Heart right ventricle (tissue), 16 donors: ENCODE measurements at regions not wholly inside any gene's neighbourhood (a gene's known extent, or its start where the extent isn't known, plus 50 kb on each side); places are given as distances from the start of the nearest gene placed in this dataset.
"Not testable (repeated sequence)": the region's sequence is repeated elsewhere in the genome, so short reads cannot be mapped to it uniquely, and the experiment has no call there.

Experiments used
- ATAC-seq, 8 donors: fragments of 200-7000 bp; cut with Tn5 transposase; one replicate each; pipeline ENCODE4 v1.9.1; 2020; ENCODE audit warnings: mild to moderate bottlenecking in 8 of 8, moderate library complexity in 8 of 8, moderate number of reproducible peaks in 1 of 8
- DNase-seq, 2 donors: peaks; one replicate each; pipeline ENCODE4 v3.0.0-alpha.2; 2020
- H3K27ac ChIP-seq, 10 donors: fragments of 200-600 bp; sonication (generic) in 2 of 10; one replicate each; pipeline versions ENCODE4 v1.5.0 to v1.8.0; 2020 to 2022; ENCODE audit warnings: mild to moderate bottlenecking in 3 of 10
- H3K27me3 ChIP-seq, 7 donors: fragments of 200-600 bp; one replicate each; pipeline ENCODE4 v1.8.0; 2021 to 2022; ENCODE audit warnings: mild to moderate bottlenecking in 2 of 7
- H3K36me3 ChIP-seq, 9 donors: fragments of 200-600 bp; sonication (generic) in 1 of 9; one replicate each; pipeline versions ENCODE4 v1.5.0 to v1.8.0; 2020 to 2022; ENCODE audit warnings: mild to moderate bottlenecking in 2 of 9
- H3K4me1 ChIP-seq, 9 donors: fragments of 200-600 bp; sonication (generic) in 1 of 9; one replicate each; pipeline versions ENCODE4 v1.5.0 to v1.8.0; 2020 to 2022; ENCODE audit warnings: mild to moderate bottlenecking in 4 of 9
- H3K4me3 ChIP-seq, 10 donors: fragments of 200-600 bp; sonication (generic) in 2 of 10; one replicate each; pipeline versions ENCODE4 v1.5.0 to v1.8.0; 2020 to 2022; ENCODE audit warnings: mild to moderate bottlenecking in 7 of 10, moderate library complexity in 2 of 10
- H3K9me3 ChIP-seq, 11 donors: fragments of 200-600 bp in 10 of 11; sonication (generic) in 2 of 11; one replicate each; pipeline versions ENCODE4 v1.5.0 to v1.8.0; 2013 to 2022; ENCODE audit warnings: mild to moderate bottlenecking in 2 of 11, control low read depth in 1 of 11, moderate library complexity in 1 of 11
- CTCF ChIP-seq, 9 donors: fragments of 200-600 bp; sonication (generic) in 2 of 9; IDR thresholded peaks; one replicate each; pipeline versions ENCODE4 v1.5.0 to v1.8.0; 2021 to 2022; ENCODE audit warnings: antibody characterized with exemption in 9 of 9, mild to moderate bottlenecking in 5 of 9, moderate library complexity in 1 of 9
- WGBS, 2 donors: extraction: QIAGEN DNeasy Blood & Tissue Kit; methylation state at CpG; one replicate each; pipeline ENCODE4 v1.1.7; 2013; ENCODE audit warnings: inconsistent platforms in 1 of 2; 5-methylcytosine and 5-hydroxymethylcytosine counted together
- intact Hi-C, 10 donors: fragments of 100-400 bp; cut with DNase I; formaldehyde crosslinking; loops; one replicate each; pipeline versions ENCODE4 v1.11.1 to v1.14.2; 2022
- donor health status: Arrhythmogenic right ventricular cardiomyopathy.
- donor health status: ischemic (EF 13 %, LVEDD 7.1; RV severe dilation, severe dysfunction).
- donor health status: healthy with polysubstance abuse.
- donor health status: DM: no; HTN: yes; CAD: no.
- donor health status: DM: no; HTN: no; CAD: no.
- donor health status: ischemic (EF 25% LVEDD 6.9; RV normal size, moderate dysfunction).
- donor health status: ischemic (EF 25% LVEDD 5.7; RV mildly dilated, moderate dysfunction).
- donor health status: healthy.
- donor health status: DM: yes; HTN: yes; CAD: no.
- donor health status: Ischemic cardiomyopathy.
- donor health status: ischemic (EF 35%, LVEDD 5.7; RV mildly dilated, moderate dysfunction).
- donor health status: nonischemic (EF 11% LVEDD 7.7; RV severe dilation, severe dysfunction).
- donor health status: DM: yes; HTN: yes; CAD: no.
- donor health status: PGD.
- donor health status: ischemic (EF 29% LVEDD 5.4; RV normal size, mild dysfunction).
- donor health status: nonischemic (EF 23%, LVEDD 6.1; RV moderate dilation, normal function).

- no peak for ATAC-seq
- Histone ChIP-seq H3K9me3 (no peaks in the 10 kb centered on the region), H3K27me3 (peaks cover 0 to 42% (median 12%) of the 10 kb centered on the region in 7 donors), H3K27ac (no peak overlapping the region), H3K36me3 (no peaks in the 10 kb centered on the region), H3K4me1 (no peaks in the 10 kb centered on the region), H3K4me3 (no peak overlapping the region)
- WGBS, 2 donors = 46 to 49% methylated on average over 21 of the region's 21 CpGs
- no peak for TF ChIP-seq CTCF (IDR thresholded peaks at IDR 0.05)
- DNase-seq = no peak
- intact Hi-C loops = no loop called here
These were observed 55.9 kb upstream of the FGF3 start for GRCh38 chr11:69874984-69875624.

GRCh38 chr11:69876013-69876412, 56.8 kb upstream of the FGF3 start:
- DNase-seq = no peak
- H3K27me3 ChIP-seq = peaks cover 0 to 51% (median 13%) of the 10 kb centered on the region in 7 donors
- intact Hi-C loops = no loop called here
- no peaks in the 10 kb centered on the region for H3K36me3 ChIP-seq
- H3K9me3 ChIP-seq = no peaks in the 10 kb centered on the region
- no peak for ATAC-seq
- 50 to 63% methylated on average over 10 of the region's 10 CpGs for WGBS, 2 donors
- TF ChIP-seq CTCF (IDR thresholded peaks at IDR 0.05) = no peak
- H3K27ac ChIP-seq = no peak overlapping the region
- H3K4me1 ChIP-seq = no peaks in the 10 kb centered on the region
- no peak overlapping the region for H3K4me3 ChIP-seq

GRCh38 chr11:69877235-69877634, 58.0 kb upstream of the FGF3 start:
- H3K9me3 ChIP-seq = no peaks in the 10 kb centered on the region
- ATAC-seq (no peak), DNase-seq (no peak)
- no peaks in the 10 kb centered on the region for H3K4me1 ChIP-seq
- H3K27ac ChIP-seq = no peak overlapping the region
- TF ChIP-seq CTCF (IDR thresholded peaks at IDR 0.05) = no peak
- H3K4me3 ChIP-seq = no peak overlapping the region
- WGBS, 2 donors = 90 to 92% methylated on average over 8 of the region's 8 CpGs
- intact Hi-C loops = no loop called here
- H3K27me3 ChIP-seq = peaks cover 0 to 56% (median 17%) of the 10 kb centered on the region in 7 donors
- no peaks in the 10 kb centered on the region for H3K36me3 ChIP-seq

GRCh38 chr11:69877704-69878103, 58.5 kb upstream of the FGF3 start:
- intact Hi-C loops, ATAC-seq, H3K4me3 ChIP-seq, H3K27ac ChIP-seq, H3K9me3 ChIP-seq, DNase-seq, H3K4me1 ChIP-seq, H3K36me3 ChIP-seq: not testable (repeated sequence)
- 91 to 93% methylated on average over 7 of the region's 7 CpGs for WGBS, 2 donors
- peaks cover 0 to 61% (median 21%) of the 10 kb centered on the region in 7 donors for H3K27me3 ChIP-seq

GRCh38 chr11:69878144-69878883, 59.1 kb upstream of the FGF3 start:
- H3K27me3 ChIP-seq = peaks cover 0 to 64% (median 23%) of the 10 kb centered on the region in 7 donors
- no peaks in the 10 kb centered on the region for H3K9me3 ChIP-seq
- no peak overlapping the region for H3K4me3 ChIP-seq
- DNase-seq (no peak), ATAC-seq (no peak)
- no peaks in the 10 kb centered on the region for H3K36me3 ChIP-seq
- H3K27ac ChIP-seq = no peak overlapping the region
- intact Hi-C loops = no loop called here
- no peaks in the 10 kb centered on the region for H3K4me1 ChIP-seq
- 81 to 87% methylated on average over 12 of the region's 12 CpGs for WGBS, 2 donors
- no peak for TF ChIP-seq CTCF (IDR thresholded peaks at IDR 0.05)
